ENCODE measurements at regions not wholly inside any gene's neighbourhood (a gene's known extent, or its start where the extent isn't known, plus 50 kb on each side); places are given as distances from the start of the nearest gene placed in this dataset.

DNA sequence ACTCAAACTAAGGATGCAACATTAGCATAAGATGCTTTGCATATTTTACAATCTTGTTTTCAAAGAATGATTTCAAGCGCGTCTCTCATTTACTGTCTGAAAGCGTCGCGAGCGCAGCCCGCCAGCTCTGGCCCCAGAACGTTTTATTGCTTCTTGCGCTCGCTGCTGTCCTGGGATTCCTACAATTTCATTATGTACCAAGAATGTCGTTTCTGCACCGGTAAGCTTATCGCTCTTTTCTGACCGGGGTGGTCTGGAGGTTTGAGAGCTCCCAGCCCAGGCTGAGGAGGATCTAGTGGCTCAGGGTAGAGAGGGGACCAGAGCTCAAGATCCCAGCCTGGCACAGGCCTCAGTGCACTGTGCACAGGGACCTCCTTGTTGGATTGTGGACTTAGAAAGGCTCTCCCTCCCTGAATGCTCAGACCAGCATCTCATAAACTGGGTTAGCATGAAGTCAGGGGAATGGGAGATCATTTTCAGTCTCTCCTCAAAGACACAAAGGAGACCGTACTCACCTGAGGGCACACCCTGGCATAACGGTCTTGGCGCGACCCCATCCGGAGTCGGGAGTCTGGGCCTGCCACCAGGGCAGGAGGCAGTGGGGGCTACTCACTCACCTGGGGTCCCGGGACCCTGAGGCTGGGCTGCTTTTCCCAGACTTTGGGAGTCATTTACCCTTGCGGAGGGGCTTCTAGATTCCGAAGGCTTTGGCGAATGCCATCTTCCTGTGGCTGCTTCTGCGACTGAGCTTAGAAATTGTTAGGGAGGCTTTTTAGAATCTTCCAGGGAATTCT, 817.4 kb downstream of the BRD1 start:
- TF ChIP-seq, protein P1, sequence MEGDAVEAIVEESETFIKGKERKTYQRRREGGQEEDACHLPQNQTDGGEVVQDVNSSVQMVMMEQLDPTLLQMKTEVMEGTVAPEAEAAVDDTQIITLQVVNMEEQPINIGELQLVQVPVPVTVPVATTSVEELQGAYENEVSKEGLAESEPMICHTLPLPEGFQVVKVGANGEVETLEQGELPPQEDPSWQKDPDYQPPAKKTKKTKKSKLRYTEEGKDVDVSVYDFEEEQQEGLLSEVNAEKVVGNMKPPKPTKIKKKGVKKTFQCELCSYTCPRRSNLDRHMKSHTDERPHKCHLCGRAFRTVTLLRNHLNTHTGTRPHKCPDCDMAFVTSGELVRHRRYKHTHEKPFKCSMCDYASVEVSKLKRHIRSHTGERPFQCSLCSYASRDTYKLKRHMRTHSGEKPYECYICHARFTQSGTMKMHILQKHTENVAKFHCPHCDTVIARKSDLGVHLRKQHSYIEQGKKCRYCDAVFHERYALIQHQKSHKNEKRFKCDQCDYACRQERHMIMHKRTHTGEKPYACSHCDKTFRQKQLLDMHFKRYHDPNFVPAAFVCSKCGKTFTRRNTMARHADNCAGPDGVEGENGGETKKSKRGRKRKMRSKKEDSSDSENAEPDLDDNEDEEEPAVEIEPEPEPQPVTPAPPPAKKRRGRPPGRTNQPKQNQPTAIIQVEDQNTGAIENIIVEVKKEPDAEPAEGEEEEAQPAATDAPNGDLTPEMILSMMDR (IDR thresholded peaks at IDR 0.05; ENCODE audit: low read length): no peak
- no peak for TF ChIP-seq EZH2phosphoT487 (IDR thresholded peaks at IDR 0.05; ENCODE audit: low read length)
- no peak for TF ChIP-seq EZH2 (optimal IDR thresholded peaks at IDR 0.05; ENCODE audit: low read depth, low read length)

Data from MM.1S (cell line).